Parathyroid adenoma (tissue), 2 donors: ENCODE measurements at regions not wholly inside any gene's neighbourhood (a gene's known extent, or its start where the extent isn't known, plus 50 kb on each side); places are given as distances from the start of the nearest gene placed in this dataset.

Experiments
- H2AFZ ChIP-seq: fragments of 300-600 bp; sonication (generic); one replicate; pipeline ENCODE4 v1.7.0; 2017; ENCODE audit warnings: antibody characterized with exemption, mild to moderate bottlenecking
- H3K27ac ChIP-seq: fragments of 300-600 bp; sonication (generic); one replicate; pipeline ENCODE4 v1.7.0; 2017
- H3K27me3 ChIP-seq: fragments of 300-600 bp; sonication (generic); one replicate; pipeline ENCODE4 v1.7.0; 2017; ENCODE audit warnings: low read length; ENCODE audit not compliant: control insufficient read depth, insufficient read depth
- H3K36me3 ChIP-seq: fragments of 300-600 bp; sonication (generic); one replicate; pipeline ENCODE4 v1.7.0; 2017; ENCODE audit warnings: low read length; ENCODE audit not compliant: control insufficient read depth, insufficient read depth
- H3K4me1 ChIP-seq: fragments of 300-600 bp; sonication (generic); one replicate; pipeline ENCODE4 v1.7.0; 2017; ENCODE audit warnings: control low read depth
- H3K4me2 ChIP-seq: fragments of 300-600 bp; sonication (generic); one replicate; pipeline ENCODE4 v1.7.0; 2017; ENCODE audit warnings: low read length
- H3K4me3 ChIP-seq: fragments of 300-600 bp; sonication (generic); one replicate; pipeline ENCODE4 v1.7.0; 2017; ENCODE audit warnings: low read depth, low read length
- H3K79me2 ChIP-seq: fragments of 300-600 bp; sonication (generic); one replicate; pipeline ENCODE4 v1.7.0; 2017; ENCODE audit warnings: control low read depth
- H3K9ac ChIP-seq: fragments of 300-600 bp; sonication (generic); one replicate; pipeline ENCODE4 v1.7.0; 2017; ENCODE audit warnings: mild to moderate bottlenecking
- H3K9me3 ChIP-seq: fragments of 300-600 bp; sonication (generic); one replicate; pipeline ENCODE4 v1.7.0; 2017; ENCODE audit warnings: low read length; ENCODE audit not compliant: control insufficient read depth
- CTCF ChIP-seq: fragments of 300-600 bp; sonication (generic); IDR thresholded peaks from one replicate; pipeline ENCODE4 v1.7.0; 2017; ENCODE audit warnings: antibody characterized with exemption, mild to moderate bottlenecking
- donor health status: primary hyperparathyroidism.

GRCh38 chr4:124943145-124943889 is 230.8 kb upstream of the ANKRD50 start:
- TF ChIP-seq CTCF: no peak
- H3K27ac ChIP-seq: no peak overlapping the region
- H3K4me3 ChIP-seq: no peak overlapping the region
- no peaks in the 10 kb centered on the region for H3K4me1 ChIP-seq
- H3K4me2 ChIP-seq: no peak overlapping the region
- H3K79me2 ChIP-seq: no peaks in the 10 kb centered on the region
- no peaks in the 10 kb centered on the region for H3K36me3 ChIP-seq
- H3K9ac ChIP-seq: no peak overlapping the region
- no peaks in the 10 kb centered on the region for H3K9me3 ChIP-seq
- no peak overlapping the region for H2AFZ ChIP-seq
- no peaks in the 10 kb centered on the region for H3K27me3 ChIP-seq

DNA sequence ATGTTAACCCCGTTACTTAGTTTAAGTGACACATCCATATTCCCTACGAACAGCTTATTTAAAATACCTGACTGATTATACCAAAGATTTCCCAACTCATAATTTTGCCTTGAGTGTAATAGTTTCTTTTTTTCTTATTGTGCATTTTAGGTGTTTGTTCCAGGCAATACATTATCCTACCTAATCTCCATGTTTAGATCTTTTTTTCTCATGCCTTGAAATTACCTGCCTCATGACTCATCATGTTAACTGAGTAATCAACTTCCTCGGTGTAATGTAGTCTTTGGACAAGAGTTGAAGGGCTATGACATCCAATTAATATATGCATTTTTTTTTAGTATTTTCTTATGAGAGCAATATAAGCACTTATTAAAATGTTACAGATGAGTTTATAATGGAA is 228.7 kb upstream of the ANKRD50 start:
- no peaks in the 10 kb centered on the region for H3K27me3 ChIP-seq
- H3K27ac ChIP-seq: no peak overlapping the region
- H3K4me3 ChIP-seq: no peak overlapping the region
- no peaks in the 10 kb centered on the region for H3K4me1 ChIP-seq
- H2AFZ ChIP-seq: no peak overlapping the region
- no peak overlapping the region for H3K4me2 ChIP-seq
- H3K9ac ChIP-seq: no peak overlapping the region
- no peaks in the 10 kb centered on the region for H3K79me2 ChIP-seq
- no peaks in the 10 kb centered on the region for H3K9me3 ChIP-seq
- H3K36me3 ChIP-seq: no peaks in the 10 kb centered on the region
- TF ChIP-seq CTCF: no peak

DNA sequence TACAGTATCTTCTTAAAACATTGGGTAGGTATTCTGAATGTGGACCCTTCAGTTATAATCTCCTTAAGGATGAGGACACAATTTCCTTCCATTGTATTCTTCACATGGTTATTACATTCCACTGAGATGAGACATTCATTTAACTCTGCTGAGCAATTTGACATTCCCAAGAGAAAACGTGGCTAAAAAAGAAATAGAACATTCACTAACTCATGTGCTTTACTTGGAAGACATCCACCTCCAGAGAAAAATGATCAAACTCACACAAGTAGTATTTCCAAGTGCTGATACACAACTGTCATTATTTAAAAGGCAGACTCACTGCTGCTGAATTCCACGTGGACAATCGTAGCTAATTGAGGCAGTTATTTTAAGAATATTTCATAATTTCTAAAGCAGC is 227.9 kb upstream of the ANKRD50 start:
- Histone ChIP-seq H3K79me2 (no peaks in the 10 kb centered on the region), H3K4me1 (no peaks in the 10 kb centered on the region), H3K27ac (no peak overlapping the region)

DNA sequence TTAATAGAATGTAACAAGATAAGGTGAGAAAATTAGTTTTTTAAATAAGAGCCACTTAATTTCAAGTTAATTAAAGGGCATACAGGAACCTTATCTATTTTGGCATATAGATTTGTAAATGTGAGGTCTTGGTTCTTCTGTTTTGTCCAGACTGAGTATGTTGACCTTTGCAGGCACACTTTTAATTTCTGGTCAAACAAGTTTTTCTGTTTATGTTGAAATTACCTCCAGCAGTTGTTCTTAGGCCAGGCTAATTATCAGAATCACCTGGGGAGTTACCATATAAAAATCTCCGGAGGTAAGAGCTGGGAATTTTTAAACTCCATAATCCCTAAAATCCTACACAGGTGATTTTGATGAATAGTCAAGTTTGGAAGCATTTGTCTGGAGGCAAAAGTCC is 227.4 kb upstream of the ANKRD50 start:
- no peak overlapping the region for H2AFZ ChIP-seq
- H3K27me3 ChIP-seq: no peaks in the 10 kb centered on the region
- no peak overlapping the region for H3K4me3 ChIP-seq
- H3K9ac ChIP-seq: no peak overlapping the region
- no peaks in the 10 kb centered on the region for H3K4me1 ChIP-seq
- no peaks in the 10 kb centered on the region for H3K9me3 ChIP-seq
- H3K36me3 ChIP-seq: no peaks in the 10 kb centered on the region
- no peak for TF ChIP-seq CTCF
- no peak overlapping the region for H3K27ac ChIP-seq
- H3K4me2 ChIP-seq: no peak overlapping the region
- no peaks in the 10 kb centered on the region for H3K79me2 ChIP-seq

More for the DNA sequence above, 227.9 kb upstream of the ANKRD50 start:
- Histone ChIP-seq H3K4me3 (no peak overlapping the region), H2AFZ (no peak overlapping the region), H3K36me3 (no peaks in the 10 kb centered on the region), H3K4me2 (no peak overlapping the region), H3K27me3 (no peaks in the 10 kb centered on the region), H3K9me3 (no peaks in the 10 kb centered on the region), H3K9ac (no peak overlapping the region)
- no peak for TF ChIP-seq CTCF

GRCh38 chr4:124938836-124939235 is 226.3 kb upstream of the ANKRD50 start:
- no peak overlapping the region for H3K4me3 ChIP-seq
- H3K27me3 ChIP-seq: no peaks in the 10 kb centered on the region
- H3K9me3 ChIP-seq: no peaks in the 10 kb centered on the region
- H3K4me2 ChIP-seq: no peak overlapping the region
- no peaks in the 10 kb centered on the region for H3K36me3 ChIP-seq
- H2AFZ ChIP-seq: no peak overlapping the region
- H3K79me2 ChIP-seq: no peaks in the 10 kb centered on the region
- no peaks in the 10 kb centered on the region for H3K4me1 ChIP-seq
- H3K9ac ChIP-seq: no peak overlapping the region
- H3K27ac ChIP-seq: no peak overlapping the region
- no peak for TF ChIP-seq CTCF
